Head of caudate nucleus (tissue), 42 donors: ENCODE measurements at regions not wholly inside any gene's neighbourhood (a gene's known extent, or its start where the extent isn't known, plus 50 kb on each side); places are given as distances from the start of the nearest gene placed in this dataset.

Experiments
- DNase-seq, 42 donors: peaks; one replicate each; pipeline versions ENCODE4 v3.0.0 to v3.0.0-alpha.2; 2020 to 2021; ENCODE audit warnings: mixed read lengths in 7 of 42
- intact Hi-C: fragments of 100-400 bp; cut with DNase I; formaldehyde crosslinking; loops from one replicate; pipeline ENCODE4 v1.15.0; 2022

DNA sequence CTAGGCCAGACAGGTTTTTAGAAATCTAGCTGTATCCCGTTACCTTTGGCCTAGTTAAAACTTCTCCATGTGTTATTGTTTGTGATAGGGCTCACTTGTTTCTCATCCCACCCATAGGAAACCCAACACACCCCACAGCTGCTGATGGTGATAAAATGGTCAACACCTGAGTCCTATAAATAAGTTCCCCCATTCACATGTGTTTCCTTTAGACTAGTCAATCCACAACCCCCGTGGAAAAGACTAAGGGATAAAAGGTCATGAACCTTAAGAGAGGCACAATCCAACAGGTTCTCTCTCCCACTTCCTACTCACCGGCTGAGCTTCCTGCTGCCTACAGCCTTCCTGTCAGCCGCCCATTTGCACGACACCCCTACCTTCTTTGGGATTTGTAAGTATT is 768.4 kb downstream of the JRKL start:
- DNase-seq, result no peak
- intact Hi-C loops, result no loop called here

GRCh38 chr11:97163631-97164191 is 773.9 kb downstream of the JRKL start:
- no peak for DNase-seq
- intact Hi-C loops, result no loop called here

DNA sequence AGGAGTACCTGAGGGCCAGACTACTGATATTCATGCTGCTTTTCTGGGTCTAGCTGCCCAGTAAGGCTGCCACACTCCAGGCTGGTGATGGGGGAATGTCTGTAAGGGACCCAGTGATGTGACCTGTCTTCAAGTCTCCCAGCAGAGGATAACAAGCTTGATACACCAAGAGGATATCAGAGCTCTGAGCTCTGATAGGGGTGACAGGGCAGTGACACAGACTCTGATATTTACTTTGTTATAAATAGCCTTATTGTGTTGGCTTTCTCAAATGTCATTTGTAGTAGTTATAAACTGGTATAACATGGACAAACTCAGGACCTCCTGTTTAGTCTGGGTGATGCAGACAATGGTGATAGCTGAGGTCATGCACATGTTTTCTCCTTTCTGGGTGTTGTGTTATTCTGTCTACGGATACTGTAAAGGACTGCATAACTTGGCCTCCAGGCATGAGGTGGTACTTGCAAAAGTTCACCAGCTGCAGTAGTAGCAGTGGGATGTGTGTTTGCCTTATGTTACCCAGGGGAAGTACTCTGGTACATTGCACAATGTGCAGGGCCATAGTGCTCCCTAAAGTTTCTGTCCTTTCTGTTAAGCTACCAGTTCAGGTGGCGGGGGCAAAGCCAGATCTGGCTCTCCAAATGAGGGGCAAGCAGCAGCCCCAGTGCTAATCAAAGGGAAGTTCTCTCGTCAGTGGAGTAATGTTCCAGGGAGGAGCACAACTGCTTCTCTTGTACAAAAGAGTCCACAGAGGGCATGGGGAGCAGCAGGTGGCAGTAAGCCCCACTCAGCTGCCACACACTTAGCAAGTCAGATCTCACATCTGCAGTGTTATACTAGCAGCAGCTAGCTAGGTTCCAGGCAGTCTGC is 812.2 kb downstream of the JRKL start:
- intact Hi-C loops, result no loop called here
- DNase-seq, result no peak

DNA sequence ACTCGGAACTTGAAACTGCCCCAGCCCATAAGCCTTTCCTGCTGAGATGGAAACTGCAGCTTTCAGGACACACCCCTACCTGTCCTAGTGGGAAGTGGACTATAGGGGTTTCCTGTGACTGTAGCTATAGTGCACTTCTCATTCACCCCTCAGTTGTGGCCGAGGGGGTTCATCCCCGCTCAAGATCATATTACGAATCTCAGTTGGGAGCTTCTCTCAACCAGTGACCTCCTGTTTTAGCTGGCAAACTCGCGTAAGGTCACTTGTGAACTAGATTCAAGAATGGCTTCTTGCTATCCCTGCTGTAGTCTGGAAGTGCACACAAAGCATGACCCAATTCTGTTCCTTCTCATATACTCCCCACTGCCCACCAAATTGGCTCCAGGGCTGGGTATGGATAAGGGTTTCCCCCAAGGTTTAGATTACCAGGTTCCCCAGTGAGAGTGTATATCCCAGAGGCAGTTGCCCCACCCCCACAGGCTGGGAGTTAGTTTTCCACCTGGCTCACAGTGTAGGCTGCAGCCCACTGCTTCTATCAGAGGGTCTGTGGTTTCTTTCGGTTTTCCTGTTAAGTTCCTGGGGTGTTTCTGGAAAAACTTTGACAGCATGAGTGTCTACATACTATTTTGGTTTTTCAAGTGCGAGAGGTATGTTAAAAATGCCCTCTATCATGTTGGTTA is 812.9 kb downstream of the JRKL start:
- intact Hi-C loops, result no loop called here

GRCh38 chr11:97218011-97218410 is 828.2 kb downstream of the JRKL start:
- DNase-seq, result no peak
- intact Hi-C loops, result no loop called here

More for the DNA sequence above, 812.9 kb downstream of the JRKL start:
- DNase-seq, result no peak

- no peak for DNase-seq
- intact Hi-C loops, result no loop called here
Measured at GRCh38 chr11:97223647-97224046, 833.8 kb downstream of the JRKL start.

DNA sequence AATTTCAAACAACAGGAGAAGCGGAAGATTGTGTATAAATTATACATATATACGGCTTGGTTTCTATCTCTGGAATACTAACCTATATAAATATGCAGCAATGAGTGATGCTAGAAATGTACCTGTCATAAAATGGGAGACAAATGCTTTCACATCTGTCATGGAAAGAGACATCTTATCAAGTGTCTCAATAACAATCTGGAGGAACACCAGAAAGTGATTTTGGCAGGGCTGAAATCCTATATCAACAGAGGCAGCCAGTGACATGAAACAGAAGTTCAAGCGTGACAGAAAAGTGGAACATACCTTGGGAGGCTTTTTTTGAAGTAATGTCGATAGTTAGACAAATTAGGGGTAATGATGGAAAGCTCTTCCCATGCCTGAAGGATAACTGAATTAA is 834.6 kb downstream of the JRKL start:
- no peak for DNase-seq
- intact Hi-C loops, result no loop called here

- no peak for DNase-seq
- intact Hi-C loops, result no loop called here
Measured at GRCh38 chr11:97225794-97226193, 836.0 kb downstream of the JRKL start.

DNA sequence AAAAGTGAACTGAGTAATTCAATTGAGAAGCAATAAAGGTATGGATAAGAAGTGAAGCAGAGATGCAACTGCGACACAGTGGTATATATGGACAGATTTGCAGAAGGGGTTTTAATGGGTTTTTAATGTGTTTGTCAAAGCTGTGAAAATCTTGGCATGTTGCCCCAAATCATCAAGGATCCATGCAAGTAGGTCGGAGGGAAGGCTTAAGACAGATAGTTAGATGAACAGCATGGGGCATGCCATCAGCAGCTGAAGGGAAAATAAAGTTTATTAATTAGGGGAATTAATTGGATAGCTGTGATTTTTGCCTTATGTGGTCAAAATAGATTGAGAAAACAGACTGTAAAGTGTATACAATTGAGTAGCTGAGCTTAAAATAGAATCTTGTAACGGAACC is 840.1 kb downstream of the JRKL start:
- no peak for DNase-seq
- intact Hi-C loops, result no loop called here

DNA sequence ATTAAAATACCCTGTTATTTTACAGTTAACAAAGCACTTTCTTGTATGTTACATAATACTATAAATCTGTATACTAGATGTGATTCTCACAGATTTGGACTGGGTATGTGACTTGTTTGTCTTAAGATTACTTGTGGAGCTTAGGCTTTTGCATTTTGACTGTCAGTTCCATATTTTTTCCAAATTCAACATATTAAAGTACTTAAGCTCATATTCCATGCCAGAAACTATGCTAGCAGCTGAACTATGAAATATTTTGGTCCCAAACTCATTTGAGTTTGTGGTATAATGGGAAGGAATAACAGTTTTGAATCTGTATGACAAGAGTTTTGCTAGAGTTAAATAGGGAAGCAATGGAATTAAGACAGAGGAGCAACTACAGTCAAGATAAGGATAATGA is 841.4 kb downstream of the JRKL start:
- intact Hi-C loops, result no loop called here
- DNase-seq, result no peak

- DNase-seq, result no peak
- intact Hi-C loops, result no loop called here
Measured at GRCh38 chr11:97234016-97234415, 844.2 kb downstream of the JRKL start.

DNA sequence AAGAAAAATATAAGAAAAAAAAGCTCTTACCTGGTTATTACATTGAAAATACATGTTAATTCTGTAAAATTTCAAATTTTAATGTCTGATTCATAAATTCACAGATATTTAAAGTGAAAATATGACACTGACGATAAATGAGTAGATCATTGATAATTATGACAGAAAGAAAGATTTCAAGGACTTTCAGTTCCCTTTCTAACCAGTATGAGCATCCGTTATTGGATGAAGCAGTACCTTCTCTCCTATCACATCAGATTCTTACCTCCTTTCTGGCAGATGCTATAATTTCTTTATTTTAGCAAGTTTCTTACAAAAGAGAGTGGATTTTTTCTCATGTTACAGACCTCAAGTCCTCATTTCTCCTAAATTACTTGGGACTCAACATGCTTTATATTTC is 847.3 kb downstream of the JRKL start:
- intact Hi-C loops, result no loop called here
- no peak for DNase-seq

GRCh38 chr11:97247601-97248000 is 857.8 kb downstream of the JRKL start:
- no peak for DNase-seq
- intact Hi-C loops, result no loop called here

GRCh38 chr11:97254790-97255189 is 865.0 kb downstream of the JRKL start:
- DNase-seq, result no peak
- intact Hi-C loops, result no loop called here

- intact Hi-C loops, result no loop called here
- no peak for DNase-seq
Measured at GRCh38 chr11:97259434-97259833, 869.6 kb downstream of the JRKL start.

DNA sequence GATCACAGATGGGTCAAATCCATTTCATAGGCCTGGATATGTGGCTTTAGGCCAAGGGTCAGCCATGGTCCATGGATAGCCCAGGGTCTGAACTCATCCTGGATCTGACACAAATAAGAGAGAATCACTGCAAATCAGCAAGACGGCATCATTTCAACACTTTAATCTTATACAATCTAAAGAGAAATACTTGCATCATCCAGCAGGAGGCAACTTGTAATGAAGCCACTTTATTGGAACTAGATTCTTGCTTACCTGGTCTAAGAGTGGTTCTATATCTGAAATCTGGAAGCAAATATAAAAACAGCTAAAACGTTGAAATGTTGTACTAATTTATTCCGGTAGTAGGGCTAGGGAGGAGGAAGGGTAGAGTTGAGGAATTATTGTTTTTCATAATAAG is 870.1 kb downstream of the JRKL start:
- intact Hi-C loops, result no loop called here
- no peak for DNase-seq

- intact Hi-C loops, result no loop called here
- DNase-seq, result no peak
Measured at GRCh38 chr11:97263183-97263858, 873.5 kb downstream of the JRKL start.

GRCh38 chr11:97269527-97269926 is 879.7 kb downstream of the JRKL start:
- intact Hi-C loops, result no loop called here
- no peak for DNase-seq

- intact Hi-C loops, result no loop called here
- DNase-seq, result no peak
Measured at GRCh38 chr11:97279341-97279740, 889.5 kb downstream of the JRKL start.

DNA sequence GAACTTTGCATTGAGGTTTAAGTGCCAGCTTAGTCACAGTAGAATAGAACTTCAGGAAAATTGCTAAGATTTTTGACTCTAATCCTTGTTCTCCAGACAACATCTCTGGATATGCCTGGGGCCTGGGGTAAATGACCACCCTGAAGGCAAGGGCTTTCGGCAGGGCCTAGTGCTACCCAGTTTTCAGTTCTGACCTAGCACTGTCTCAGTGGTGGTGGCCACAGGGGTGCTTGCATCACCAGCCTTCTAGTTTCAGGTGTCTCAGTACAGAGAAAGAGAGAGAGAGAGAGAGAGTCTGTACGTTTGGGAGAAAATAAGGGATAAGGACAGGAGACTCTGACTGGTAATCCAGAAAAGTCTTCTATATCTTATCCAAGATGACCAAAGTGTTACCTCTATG is 890.5 kb downstream of the JRKL start:
- DNase-seq, result no peak
- intact Hi-C loops, result no loop called here
